Panc1 (cell line): ENCODE measurements at regions not wholly inside any gene's neighbourhood (a gene's known extent, or its start where the extent isn't known, plus 50 kb on each side); places are given as distances from the start of the nearest gene placed in this dataset.

Experiments
- ATAC-seq: fragments of 200-7000 bp; cut with Tn5 transposase; 2 replicates; pipeline ENCODE4 v1.9.1; 2020; ENCODE audit warnings: mild to moderate bottlenecking, moderate library complexity
- BruUV-seq: library from RNA; stranded (reverse); fragments of 400-500 nt; replicated peaks from 2 replicates; lab custom pipeline; 2021; lab: Mats Ljungman, UMichigan
- CTCF ChIA-PET: fragments of 300-600 bp; sonication (Branson Sonifier 250); formaldehyde crosslinking; loops from one replicate; lab custom pipeline; 2022; ENCODE audit warnings: antibody characterized with exemption; lab: Charles Lee
- POLR2A ChIA-PET: fragments of 300-600 bp; sonication (Branson Sonifier 250); formaldehyde crosslinking; loops from one replicate; lab custom pipeline; 2022; ENCODE audit warnings: antibody characterized with exemption; lab: Charles Lee
- DNase-seq: peaks from one replicate; pipeline ENCODE4 v3.0.0-alpha.2; 2010; ENCODE audit warnings: low read depth, low spot score
- H3K27ac ChIP-seq: 2 replicates; pipeline ENCODE4 v1.5.1; 2011; ENCODE audit warnings: mild to moderate bottlenecking, low read length, inconsistent platforms
- H3K27me3 ChIP-seq: fragments of 200-500 bp; sonication (Bioruptor generic); 2 replicates; pipeline ENCODE4 v1.6.0; 2014; ENCODE audit warnings: low read length, inconsistent platforms; ENCODE audit not compliant: control insufficient read depth, insufficient read depth
- H3K36me3 ChIP-seq: fragments of 200-500 bp; sonication (Bioruptor generic); 2 replicates; pipeline ENCODE4 v1.5.1; 2014; ENCODE audit warnings: inconsistent platforms, mild to moderate bottlenecking, low read length, moderate library complexity; ENCODE audit not compliant: control insufficient read depth, insufficient read depth
- H3K4me1 ChIP-seq: 2 replicates; pipeline ENCODE4 v1.5.1; 2011; ENCODE audit warnings: inconsistent platforms, mild to moderate bottlenecking, low read length, moderate library complexity; ENCODE audit not compliant: control insufficient read depth, insufficient read depth
- H3K4me3 ChIP-seq, 2 experiments: 2 replicates each; pipeline ENCODE4 v1.5.1; 2011 to 2012; ENCODE audit warnings: low read depth in 2 of 2, low read length in 2 of 2, mild to moderate bottlenecking in 2 of 2, inconsistent platforms in 1 of 2, moderate library complexity in 1 of 2
- H3K9me3 ChIP-seq: fragments of 200-500 bp; sonication (Bioruptor generic); 2 replicates; pipeline ENCODE4 v1.5.1; 2014; ENCODE audit warnings: low read depth, mild to moderate bottlenecking, inconsistent platforms, low read length, moderate library complexity; ENCODE audit not compliant: control insufficient read depth, insufficient read depth
- CTCF ChIP-seq: fragments of 450-650 bp; IDR thresholded peaks from 2 replicates; pipeline ENCODE4 v1.5.1; 2017; ENCODE audit warnings: mild to moderate bottlenecking
- POLR2AphosphoS5 ChIP-seq: IDR thresholded peaks from 2 replicates; pipeline ENCODE4 v1.6.1; 2012; ENCODE audit warnings: mild to moderate bottlenecking, low read depth, low read length, moderate library complexity
- REST ChIP-seq, 2 experiments: IDR thresholded peaks; 2 replicates each; pipeline ENCODE4 v1.6.1; 2011 to 2012; ENCODE audit warnings: low read depth in 2 of 2, control low read depth in 1 of 2, low read length in 1 of 2, mild to moderate bottlenecking in 1 of 2, moderate library complexity in 1 of 2; ENCODE audit not compliant: insufficient read depth in 1 of 2
- SIN3A ChIP-seq: IDR thresholded peaks from 2 replicates; pipeline ENCODE4 v1.6.1; 2012; ENCODE audit warnings: low read depth, mild to moderate bottlenecking, low read length, moderate library complexity, borderline replicate concordance; ENCODE audit not compliant: insufficient read depth
- TCF7L2 ChIP-seq: IDR thresholded peaks from 2 replicates; pipeline ENCODE4 v1.6.1; 2011; ENCODE audit warnings: mild to moderate bottlenecking, low read depth, low read length, inconsistent platforms
- in situ Hi-C: cut with HindIII; loops from 2 replicates; pipeline ENCODE4 v1.10.0; 2016; ENCODE audit warnings: low sequenced_read_pairs, low pct_unique_long_range_greater_than_20kb
- intact Hi-C: fragments of 100-400 bp; cut with micrococcal nuclease; formaldehyde crosslinking; loops from one replicate; pipeline ENCODE4 v1.10.0; 2022; ENCODE audit not compliant: unreplicated experiment

- Histone ChIP-seq H3K27me3 (peaks cover 5% of the 10 kb centered on the region; the same call in 1 of the 2 replicates), H3K27ac (no peak overlapping the region), H3K4me3 (no peak overlapping the region), H3K36me3 (no peaks in the 10 kb centered on the region), H3K9me3 (no peaks in the 10 kb centered on the region), H3K4me1 (no peaks in the 10 kb centered on the region)
- POLR2A ChIA-PET, result interaction anchor here (0.7 kb wide), 1 partner anchor 489 kb away, joined by 3 read pairs; no protein-coding TSS in a partner anchor
- TF ChIP-seq POLR2AphosphoS5 (no peak), SIN3A (no peak), TCF7L2 (no peak), CTCF (peak; percentile 48; the same call in 1 of the 2 replicates)
- CTCF ChIA-PET, result interaction anchor here (0.5 to 2.6 kb wide), 4 partner anchors 26 to 1916 kb away, joined by 3 to 9 read pairs (median 4); no protein-coding TSS in a partner anchor
- ATAC-seq, result no peak
- no peak for DNase-seq
- in situ Hi-C loops (no loop called here), intact Hi-C loops (loop anchor here (2.0 to 5.0 kb wide), 3 partner anchors 491 to 1473 kb away; no protein-coding TSS in a partner anchor)
- no TSS peak for BruUV-seq
Observed at GRCh38 chr3:181210275-181210674, 220.7 kb upstream of the DNAJC19 start.

- no TSS peak for BruUV-seq
- in situ Hi-C loops (no loop called here), intact Hi-C loops (no loop called here)
- no peak for TF ChIP-seq SIN3A
- no peak for TF ChIP-seq TCF7L2
- no peak for TF ChIP-seq REST (IDR thresholded peaks at IDR 0.05; ENCODE audit: insufficient read depth in 1 of 2, low read depth in 2 of 2, low read length in 1 of 2)
- no peak for TF ChIP-seq CTCF
- no peak for TF ChIP-seq POLR2AphosphoS5
- no peaks in the 10 kb centered on the region for H3K4me1 ChIP-seq
- no peak overlapping the region for H3K4me3 ChIP-seq
- ATAC-seq (no peak), DNase-seq (no peak)
- no peaks in the 10 kb centered on the region for H3K27me3 ChIP-seq
- H3K9me3 ChIP-seq, result no peaks in the 10 kb centered on the region
- H3K27ac ChIP-seq, result no peak overlapping the region
- no peaks in the 10 kb centered on the region for H3K36me3 ChIP-seq
- ChIA-PET CTCF (no interaction called here), POLR2A (no interaction called here)
Observed at GRCh38 chr3:181189556-181189955, 200.0 kb upstream of the DNAJC19 start.
